ENCODE measurements at regions not wholly inside any gene's neighbourhood (a gene's known extent, or its start where the extent isn't known, plus 50 kb on each side); places are given as distances from the start of the nearest gene placed in this dataset.

DNA sequence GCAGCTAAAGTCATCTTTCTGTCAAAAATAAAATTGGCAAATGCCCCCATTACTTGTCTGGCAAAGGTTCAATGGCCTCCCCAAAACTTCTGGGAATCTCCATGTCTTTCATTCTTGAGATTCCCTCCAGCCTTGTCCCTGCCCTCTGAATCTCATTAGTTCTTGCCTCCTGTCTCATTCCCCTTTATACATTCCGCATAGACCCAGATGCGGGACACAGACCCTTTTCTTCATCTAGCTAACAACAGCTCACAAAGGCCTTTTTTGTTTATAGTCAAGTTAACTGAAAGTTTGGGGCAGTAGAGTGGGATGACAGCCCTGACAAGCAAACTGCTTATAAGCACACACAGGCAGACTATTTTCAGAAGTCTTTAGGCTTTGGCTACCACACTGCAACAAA is 306.1 kb upstream of the FAM241A start:
- H2AFZ ChIP-seq (ENCODE audit: low read depth, low read length): no peak overlapping the region
- TF ChIP-seq JUN (IDR thresholded peaks at IDR 0.05; ENCODE audit: borderline replicate concordance, insufficient read depth, insufficient read length, low read depth): no peak
- TF ChIP-seq, protein P1, sequence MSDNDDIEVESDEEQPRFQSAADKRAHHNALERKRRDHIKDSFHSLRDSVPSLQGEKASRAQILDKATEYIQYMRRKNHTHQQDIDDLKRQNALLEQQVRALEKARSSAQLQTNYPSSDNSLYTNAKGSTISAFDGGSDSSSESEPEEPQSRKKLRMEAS (IDR thresholded peaks at IDR 0.05; ENCODE audit: insufficient read depth, insufficient read length): no peak
- TF ChIP-seq FOS (IDR thresholded peaks at IDR 0.05; ENCODE audit: borderline replicate concordance, insufficient read depth, low read length): no peak
- FAIRE-seq (no peak), DNase-seq (ENCODE audit: low read depth, low spot score) (no peak)
- no TSS peak for BruUV-seq (replicated peaks)
- no peaks in the 10 kb centered on the region for H4K20me1 ChIP-seq (replicated peaks; ENCODE audit: control insufficient read depth, extremely low read depth, insufficient read depth, low read length)
- H3K9ac ChIP-seq (replicated peaks; ENCODE audit: extremely low read depth, insufficient read depth, low read length): no peak overlapping the region
- H3K36me3 ChIP-seq (ENCODE audit: control insufficient read depth in 2 of 2, extremely low read depth in 1 of 2, insufficient read depth in 2 of 2, low read length in 2 of 2): no peaks in the 10 kb centered on the region
- ChIA-PET POLR2A (no interaction called here), CTCF (interaction anchor here (3.8 kb wide), 1 partner anchor 16 kb away, joined by 15 read pairs; no protein-coding TSS in a partner anchor)
- H3K27me3 ChIP-seq (ENCODE audit: control insufficient read depth in 2 of 2, insufficient read depth in 2 of 2, low read length in 2 of 2): peaks cover 0 to 2% of the 10 kb centered on the region in 2 experiments
- H3K9me1 ChIP-seq (replicated peaks; ENCODE audit: control insufficient read depth, extremely low read depth, insufficient read depth, low read length): no peaks in the 10 kb centered on the region
- dilution Hi-C loops (cut with MboI; ENCODE audit: extremely low pct_ligation_motif_present, low sequenced_read_pairs): no loop called here
- intact Hi-C loops (cut with micrococcal nuclease): no loop called here
- no peaks in the 10 kb centered on the region for H3K9me3 ChIP-seq (replicated peaks; ENCODE audit: control insufficient read depth, insufficient read depth, low read length)
- H3K27ac ChIP-seq (ENCODE audit: insufficient read depth, low read depth, low read length): no peak overlapping the region
- no peaks in the 10 kb centered on the region for H3K79me2 ChIP-seq (ENCODE audit: control insufficient read depth, insufficient read depth, low read length)
- H3K4me3 ChIP-seq (replicated peaks in 1 of 3; ENCODE audit: insufficient read depth in 1 of 3, low read depth in 1 of 3, low read length in 3 of 3): no peak overlapping the region
- no peak overlapping the region for H3K4me2 ChIP-seq (ENCODE audit: insufficient read depth, low read length)
- no peaks in the 10 kb centered on the region for H3K4me1 ChIP-seq (ENCODE audit: control insufficient read depth, extremely low read depth, insufficient read depth, low read length)

DNA sequence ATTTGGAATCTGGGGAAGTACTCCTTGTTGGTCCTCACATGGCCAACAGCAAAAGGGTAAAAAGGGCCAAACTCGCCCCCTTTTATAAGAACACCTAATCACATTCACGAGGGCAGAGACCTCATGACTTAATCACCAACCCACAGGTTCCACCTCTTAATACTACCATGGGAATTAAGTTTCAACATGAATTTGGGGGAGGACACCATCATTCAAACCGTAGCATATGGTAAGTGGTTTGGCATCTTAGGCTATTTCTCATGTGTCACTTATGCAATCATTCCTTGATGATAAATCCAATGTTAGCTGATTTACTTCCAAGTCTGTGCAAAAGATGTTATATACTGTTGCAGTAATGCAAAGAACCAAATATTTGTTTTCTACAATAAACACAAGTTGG is 302.9 kb upstream of the FAM241A start:
- no peaks in the 10 kb centered on the region for H3K36me3 ChIP-seq (ENCODE audit: control insufficient read depth in 2 of 2, extremely low read depth in 1 of 2, insufficient read depth in 2 of 2, low read length in 2 of 2)
- CTCF ChIA-PET: interaction anchor here (1.1 kb wide), 1 partner anchor 18 kb away, joined by 3 read pairs; no protein-coding TSS in a partner anchor
- intact Hi-C loops (cut with micrococcal nuclease): no loop called here
- no peaks in the 10 kb centered on the region for H4K20me1 ChIP-seq (replicated peaks; ENCODE audit: control insufficient read depth, extremely low read depth, insufficient read depth, low read length)
- POLR2A ChIA-PET: no interaction called here
- FAIRE-seq (no peak), DNase-seq (ENCODE audit: low read depth, low spot score) (no peak)
- no peaks in the 10 kb centered on the region for H3K9me3 ChIP-seq (replicated peaks; ENCODE audit: control insufficient read depth, insufficient read depth, low read length)
- no peak overlapping the region for H3K9ac ChIP-seq (replicated peaks; ENCODE audit: extremely low read depth, insufficient read depth, low read length)
- H2AFZ ChIP-seq (ENCODE audit: low read depth, low read length): no peak overlapping the region
- no peaks in the 10 kb centered on the region for H3K4me1 ChIP-seq (ENCODE audit: control insufficient read depth, extremely low read depth, insufficient read depth, low read length)
- no peak overlapping the region for H3K27ac ChIP-seq (ENCODE audit: insufficient read depth, low read depth, low read length)
- dilution Hi-C loops (cut with MboI; ENCODE audit: extremely low pct_ligation_motif_present, low sequenced_read_pairs): no loop called here
- no TSS peak for BruUV-seq (replicated peaks)
- no peak for TF ChIP-seq MYC (IDR thresholded peaks at IDR 0.05; ENCODE audit: low read depth, low read length)
- TF ChIP-seq, protein P2, sequence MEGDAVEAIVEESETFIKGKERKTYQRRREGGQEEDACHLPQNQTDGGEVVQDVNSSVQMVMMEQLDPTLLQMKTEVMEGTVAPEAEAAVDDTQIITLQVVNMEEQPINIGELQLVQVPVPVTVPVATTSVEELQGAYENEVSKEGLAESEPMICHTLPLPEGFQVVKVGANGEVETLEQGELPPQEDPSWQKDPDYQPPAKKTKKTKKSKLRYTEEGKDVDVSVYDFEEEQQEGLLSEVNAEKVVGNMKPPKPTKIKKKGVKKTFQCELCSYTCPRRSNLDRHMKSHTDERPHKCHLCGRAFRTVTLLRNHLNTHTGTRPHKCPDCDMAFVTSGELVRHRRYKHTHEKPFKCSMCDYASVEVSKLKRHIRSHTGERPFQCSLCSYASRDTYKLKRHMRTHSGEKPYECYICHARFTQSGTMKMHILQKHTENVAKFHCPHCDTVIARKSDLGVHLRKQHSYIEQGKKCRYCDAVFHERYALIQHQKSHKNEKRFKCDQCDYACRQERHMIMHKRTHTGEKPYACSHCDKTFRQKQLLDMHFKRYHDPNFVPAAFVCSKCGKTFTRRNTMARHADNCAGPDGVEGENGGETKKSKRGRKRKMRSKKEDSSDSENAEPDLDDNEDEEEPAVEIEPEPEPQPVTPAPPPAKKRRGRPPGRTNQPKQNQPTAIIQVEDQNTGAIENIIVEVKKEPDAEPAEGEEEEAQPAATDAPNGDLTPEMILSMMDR (IDR thresholded peaks at IDR 0.05; ENCODE audit: extremely low read depth in 1 of 2, insufficient read depth in 1 of 2, low read depth in 1 of 2, low read length in 2 of 2): no peak
- TF ChIP-seq POLR2AphosphoS5 (IDR thresholded peaks at IDR 0.05; ENCODE audit: insufficient read depth, low read depth, low read length): no peak
- no peak for TF ChIP-seq FOS (IDR thresholded peaks at IDR 0.05; ENCODE audit: borderline replicate concordance, insufficient read depth, low read length)
- TF ChIP-seq, protein P1 (IDR thresholded peaks at IDR 0.05; ENCODE audit: insufficient read depth, insufficient read length): no peak
- no peak for TF ChIP-seq GATA2 (IDR thresholded peaks at IDR 0.05; ENCODE audit: insufficient read depth, insufficient read length, low read depth, low read length)
- TF ChIP-seq EZH2 (IDR thresholded peaks at IDR 0.05; ENCODE audit: borderline replicate concordance, low read depth, low read length, severe bottlenecking): no peak
- no peak for TF ChIP-seq POLR2A (IDR thresholded peaks at IDR 0.05; ENCODE audit: low read depth, low read length)
- TF ChIP-seq JUN (IDR thresholded peaks at IDR 0.05; ENCODE audit: borderline replicate concordance, insufficient read depth, insufficient read length, low read depth): no peak
- H3K4me2 ChIP-seq (ENCODE audit: insufficient read depth, low read length): no peak overlapping the region
- no peaks in the 10 kb centered on the region for H3K79me2 ChIP-seq (ENCODE audit: control insufficient read depth, insufficient read depth, low read length)
- H3K27me3 ChIP-seq (ENCODE audit: control insufficient read depth in 2 of 2, insufficient read depth in 2 of 2, low read length in 2 of 2): peaks cover 0 to 2% of the 10 kb centered on the region in 2 experiments
- H3K9me1 ChIP-seq (replicated peaks; ENCODE audit: control insufficient read depth, extremely low read depth, insufficient read depth, low read length): no peaks in the 10 kb centered on the region
- H3K4me3 ChIP-seq (replicated peaks in 1 of 3; ENCODE audit: insufficient read depth in 1 of 3, low read depth in 1 of 3, low read length in 3 of 3): no peak overlapping the region

Data from endothelial cell of umbilical vein (primary cell).